ENCODE measurements at regions not wholly inside any gene's neighbourhood (a gene's known extent, or its start where the extent isn't known, plus 50 kb on each side); places are given as distances from the start of the nearest gene placed in this dataset.

DNA sequence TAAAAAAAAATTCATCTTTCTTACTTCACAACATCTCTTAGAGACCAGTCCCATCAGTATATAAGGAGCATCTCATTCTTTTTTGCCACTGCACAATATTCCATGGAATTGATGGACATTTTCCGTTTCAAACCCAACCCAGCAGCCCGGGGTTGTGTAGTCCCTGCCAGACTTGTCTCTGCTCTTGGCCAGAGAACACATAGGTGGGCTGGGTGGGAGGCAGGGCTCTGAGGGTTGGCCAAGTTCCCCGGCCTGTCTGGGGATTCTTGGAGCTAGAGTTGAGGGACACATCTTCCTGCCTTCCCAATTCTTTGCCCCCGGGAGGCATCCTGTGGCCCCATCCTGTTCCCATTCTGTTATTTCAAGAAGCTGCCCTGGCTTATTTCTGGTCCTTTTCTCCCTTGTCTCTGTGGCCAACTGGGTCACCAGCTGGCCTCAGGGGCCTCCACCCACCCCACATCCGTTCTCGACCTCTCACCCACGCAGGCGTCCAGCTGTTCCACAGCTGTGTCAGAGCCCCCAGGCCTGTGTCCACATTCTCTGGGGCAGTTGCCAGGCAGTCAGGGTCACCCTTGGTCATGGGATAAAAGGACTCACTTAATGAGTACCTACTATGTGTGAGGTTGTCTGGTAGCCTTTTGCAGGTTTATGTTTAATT lies 52.0 kb upstream of the CCDC63 start:
- H3K27me3 Mint-ChIP-seq, result no peaks in the 10 kb centered on the region
- ATAC-seq (replicated peaks in 1 of 4) (no peak), DNase-seq (no peak)
- H3K27me3 ChIP-seq (replicated peaks in 1 of 2; ENCODE audit: control insufficient read depth in 2 of 2, extremely low read depth in 1 of 2, insufficient read depth in 2 of 2, low read length in 1 of 2), result no peaks in the 10 kb centered on the region
- CTCF ChIA-PET, result no interaction called here
- no peaks in the 10 kb centered on the region for H3K9me3 ChIP-seq
- no peaks in the 10 kb centered on the region for H3K36me3 Mint-ChIP-seq
- no peak overlapping the region for H3K27ac Mint-ChIP-seq
- POLR2A ChIA-PET, result no interaction called here
- H3K4me3 Mint-ChIP-seq, result no peak overlapping the region
- H3K4me1 ChIP-seq (ENCODE audit: control insufficient read depth in 1 of 2, extremely low read depth in 1 of 2, insufficient read depth in 2 of 2, low read length in 2 of 2), result no peaks in the 10 kb centered on the region
- 73% methylated on average over 3 of the region's 8 CpGs for WGBS (ENCODE audit: insufficient coverage)
- H3K4me1 Mint-ChIP-seq, result peaks cover 0 to 10% (median 0%) of the 10 kb centered on the region in 3 donors
- no peak overlapping the region for H3K27ac ChIP-seq (ENCODE audit: low read length)
- no peak overlapping the region for H3K4me3 ChIP-seq (ENCODE audit: control insufficient read depth in 1 of 2, extremely low read depth in 1 of 2, low read length in 1 of 2)
- H3K36me3 ChIP-seq (ENCODE audit: control insufficient read depth in 2 of 2, extremely low read depth in 1 of 2, insufficient read depth in 1 of 2, low read length in 1 of 2), result no peaks in the 10 kb centered on the region
- H3K9me3 Mint-ChIP-seq, result peaks cover under 1 to 1% (median 1%) of the 10 kb centered on the region in 3 donors

DNA sequence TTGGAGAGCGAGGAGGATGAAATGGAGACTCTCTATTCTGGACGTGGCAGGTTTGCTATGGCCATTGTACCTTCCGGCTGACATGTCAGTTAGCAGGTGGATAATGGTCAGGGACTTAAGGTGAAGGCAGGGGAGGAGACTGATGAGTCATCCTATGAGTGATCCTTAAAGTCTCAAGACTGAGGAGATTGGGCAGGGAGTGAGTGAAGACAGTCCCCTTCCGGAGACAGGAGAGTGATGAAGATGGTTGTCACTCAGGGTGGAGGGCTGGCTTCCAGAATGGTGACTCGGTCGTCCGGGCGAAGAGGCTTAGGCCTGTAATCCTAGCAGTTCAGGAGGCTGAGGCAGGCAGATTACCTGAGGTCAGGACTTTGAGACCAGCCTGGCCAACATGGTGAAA lies 49.8 kb upstream of the CCDC63 start:
- peaks cover 0 to 10% (median 0%) of the 10 kb centered on the region in 3 donors for H3K4me1 Mint-ChIP-seq
- 96% methylated on average over 8 of the region's 8 CpGs for WGBS (ENCODE audit: insufficient coverage)
- Histone ChIP-seq H3K36me3 (ENCODE audit: control insufficient read depth in 2 of 2, extremely low read depth in 1 of 2, insufficient read depth in 1 of 2, low read length in 1 of 2) (no peaks in the 10 kb centered on the region), H3K27ac (ENCODE audit: low read length) (no peak overlapping the region), H3K27me3 (replicated peaks in 1 of 2; ENCODE audit: control insufficient read depth in 2 of 2, extremely low read depth in 1 of 2, insufficient read depth in 2 of 2, low read length in 1 of 2) (peaks cover 0 to 3% of the 10 kb centered on the region in 2 experiments), H3K4me1 (ENCODE audit: control insufficient read depth in 1 of 2, extremely low read depth in 1 of 2, insufficient read depth in 2 of 2, low read length in 2 of 2) (no peaks in the 10 kb centered on the region), H3K9me3 (no peaks in the 10 kb centered on the region), H3K4me3 (ENCODE audit: control insufficient read depth in 1 of 2, extremely low read depth in 1 of 2, low read length in 1 of 2) (no peak overlapping the region)
- ChIA-PET POLR2A (no interaction called here), CTCF (interaction anchor here in 1 of 2 donors (0.6 kb wide), 1 partner anchor 177 kb away, joined by 3 read pairs; no protein-coding TSS in a partner anchor)
- DNase-seq (no peak), ATAC-seq (replicated peaks in 1 of 4) (no peak)
- no peaks in the 10 kb centered on the region for H3K27me3 Mint-ChIP-seq
- H3K27ac Mint-ChIP-seq, result no peak overlapping the region
- no peaks in the 10 kb centered on the region for H3K36me3 Mint-ChIP-seq
- H3K9me3 Mint-ChIP-seq, result peaks cover 6 to 9% (median 6%) of the 10 kb centered on the region in 3 donors
- no peak overlapping the region for H3K4me3 Mint-ChIP-seq
